ENCODE measurements at regions not wholly inside any gene's neighbourhood (a gene's known extent, or its start where the extent isn't known, plus 50 kb on each side); places are given as distances from the start of the nearest gene placed in this dataset.

GRCh38 chr7:156006024-156006423 is 193.8 kb upstream of the SHH start:
- DNase-seq = no peak
- CTCF ChIA-PET = no interaction called here
- POLR2A ChIA-PET = no interaction called here
- no peaks in the 10 kb centered on the region for H3K4me1 Mint-ChIP-seq
- H3K9me3 ChIP-seq (ENCODE audit: low read length) = no peaks in the 10 kb centered on the region
- H3K9me3 Mint-ChIP-seq = peaks cover 0 to 17% (median 6%) of the 10 kb centered on the region in 5 donors
- peaks cover 0 to 4% of the 10 kb centered on the region in 2 donors for H3K27me3 Mint-ChIP-seq
- H3K36me3 ChIP-seq (ENCODE audit: insufficient read depth, low read length) = no peaks in the 10 kb centered on the region
- no peak overlapping the region for H3K27ac ChIP-seq (ENCODE audit: low read depth, low read length)
- H3K4me3 ChIP-seq (ENCODE audit: low read length) = no peak overlapping the region
- H3K4me3 Mint-ChIP-seq = no peak overlapping the region
- H3K27me3 ChIP-seq (ENCODE audit: insufficient read depth, low read length, poor library complexity, severe bottlenecking) = no peaks in the 10 kb centered on the region
- no peak overlapping the region for H3K27ac Mint-ChIP-seq
- no peaks in the 10 kb centered on the region for H3K36me3 Mint-ChIP-seq
- H3K4me1 ChIP-seq (ENCODE audit: insufficient read depth, low read length) = no peaks in the 10 kb centered on the region

- ChIA-PET CTCF (no interaction called here), POLR2A (no interaction called here)
- Histone ChIP-seq H3K27me3 (ENCODE audit: insufficient read depth, low read length, poor library complexity, severe bottlenecking) (no peaks in the 10 kb centered on the region), H3K27ac (ENCODE audit: low read depth, low read length) (no peak overlapping the region), H3K4me1 (ENCODE audit: insufficient read depth, low read length) (no peaks in the 10 kb centered on the region), H3K9me3 (ENCODE audit: low read length) (no peaks in the 10 kb centered on the region), H3K4me3 (ENCODE audit: low read length) (no peak overlapping the region), H3K36me3 (ENCODE audit: insufficient read depth, low read length) (no peaks in the 10 kb centered on the region)
- peaks cover 4% of the 10 kb centered on the region in 2 donors for H3K27me3 Mint-ChIP-seq
- DNase-seq = no peak
- H3K4me1 Mint-ChIP-seq = no peaks in the 10 kb centered on the region
- no peak overlapping the region for H3K27ac Mint-ChIP-seq
- H3K4me3 Mint-ChIP-seq = no peak overlapping the region
- H3K9me3 Mint-ChIP-seq = peaks cover 0 to 13% (median 6%) of the 10 kb centered on the region in 5 donors
- H3K36me3 Mint-ChIP-seq = no peaks in the 10 kb centered on the region
Observed at GRCh38 chr7:156005202-156005691, 193.0 kb upstream of the SHH start.

GRCh38 chr7:156004265-156005201 is 192.3 kb upstream of the SHH start:
- CTCF ChIA-PET = no interaction called here
- DNase-seq = no peak
- Histone ChIP-seq H3K4me3 (ENCODE audit: low read length) (no peak overlapping the region), H3K27me3 (ENCODE audit: insufficient read depth, low read length, poor library complexity, severe bottlenecking) (no peaks in the 10 kb centered on the region), H3K27ac (ENCODE audit: low read depth, low read length) (no peak overlapping the region), H3K4me1 (ENCODE audit: insufficient read depth, low read length) (no peaks in the 10 kb centered on the region), H3K36me3 (ENCODE audit: insufficient read depth, low read length) (no peaks in the 10 kb centered on the region), H3K9me3 (ENCODE audit: low read length) (no peaks in the 10 kb centered on the region)
- no peaks in the 10 kb centered on the region for H3K36me3 Mint-ChIP-seq
- POLR2A ChIA-PET = no interaction called here
- peaks cover 0 to 7% (median 4%) of the 10 kb centered on the region in 5 donors for H3K9me3 Mint-ChIP-seq
- H3K27me3 Mint-ChIP-seq = peaks cover 5 to 6% of the 10 kb centered on the region in 2 donors
- H3K27ac Mint-ChIP-seq = no peak overlapping the region
- no peaks in the 10 kb centered on the region for H3K4me1 Mint-ChIP-seq
- H3K4me3 Mint-ChIP-seq = no peak overlapping the region

GRCh38 chr7:156003220-156004162 is 191.2 kb upstream of the SHH start:
- H3K27ac ChIP-seq (ENCODE audit: low read depth, low read length) = no peak overlapping the region
- Mint-ChIP-seq H3K4me1 (peaks cover 0 to 1% (median 0%) of the 10 kb centered on the region in 3 donors), H3K9me3 (peaks cover 0 to 6% (median 0%) of the 10 kb centered on the region in 5 donors), H3K4me3 (no peak overlapping the region), H3K27me3 (peaks cover 4 to 6% of the 10 kb centered on the region in 2 donors), H3K36me3 (no peaks in the 10 kb centered on the region), H3K27ac (no peak overlapping the region)
- no peaks in the 10 kb centered on the region for H3K27me3 ChIP-seq (ENCODE audit: insufficient read depth, low read length, poor library complexity, severe bottlenecking)
- no peaks in the 10 kb centered on the region for H3K9me3 ChIP-seq (ENCODE audit: low read length)
- POLR2A ChIA-PET = no interaction called here
- DNase-seq = no peak
- no peaks in the 10 kb centered on the region for H3K36me3 ChIP-seq (ENCODE audit: insufficient read depth, low read length)
- no peak overlapping the region for H3K4me3 ChIP-seq (ENCODE audit: low read length)
- no peaks in the 10 kb centered on the region for H3K4me1 ChIP-seq (ENCODE audit: insufficient read depth, low read length)
- CTCF ChIA-PET = no interaction called here

- ChIA-PET POLR2A (no interaction called here), CTCF (no interaction called here)
- no peaks in the 10 kb centered on the region for H3K36me3 ChIP-seq (ENCODE audit: insufficient read depth, low read length)
- H3K9me3 ChIP-seq (ENCODE audit: low read length) = no peaks in the 10 kb centered on the region
- H3K27me3 ChIP-seq (ENCODE audit: insufficient read depth, low read length, poor library complexity, severe bottlenecking) = no peaks in the 10 kb centered on the region
- peak overlapping the region in 1 of 8 donors; percentile 15 for H3K27ac Mint-ChIP-seq
- peaks cover 7% of the 10 kb centered on the region for H3K4me1 ChIP-seq (ENCODE audit: insufficient read depth, low read length)
- peaks cover 4 to 6% of the 10 kb centered on the region in 2 donors for H3K27me3 Mint-ChIP-seq
- H3K36me3 Mint-ChIP-seq = no peaks in the 10 kb centered on the region
- no peak for DNase-seq
- peaks cover 2 to 11% (median 5%) of the 10 kb centered on the region in 3 donors for H3K4me1 Mint-ChIP-seq
- peaks cover 0 to 4% (median 0%) of the 10 kb centered on the region in 5 donors for H3K9me3 Mint-ChIP-seq
- H3K27ac ChIP-seq (ENCODE audit: low read depth, low read length) = no peak overlapping the region
- no peak overlapping the region for H3K4me3 ChIP-seq (ENCODE audit: low read length)
- no peak overlapping the region for H3K4me3 Mint-ChIP-seq
Observed at GRCh38 chr7:156002362-156003066, 190.3 kb upstream of the SHH start.

GRCh38 chr7:156001496-156002260 is 189.4 kb upstream of the SHH start:
- Histone ChIP-seq H3K27me3 (ENCODE audit: insufficient read depth, low read length, poor library complexity, severe bottlenecking) (no peaks in the 10 kb centered on the region), H3K4me3 (ENCODE audit: low read length) (no peak overlapping the region), H3K9me3 (ENCODE audit: low read length) (no peaks in the 10 kb centered on the region), H3K4me1 (ENCODE audit: insufficient read depth, low read length) (peaks cover 7% of the 10 kb centered on the region), H3K36me3 (ENCODE audit: insufficient read depth, low read length) (no peaks in the 10 kb centered on the region), H3K27ac (ENCODE audit: low read depth, low read length) (no peak overlapping the region)
- Mint-ChIP-seq H3K4me1 (peaks cover 8 to 20% (median 13%) of the 10 kb centered on the region in 3 donors), H3K36me3 (no peaks in the 10 kb centered on the region), H3K9me3 (peaks cover 0 to 1% (median 0%) of the 10 kb centered on the region in 5 donors), H3K4me3 (no peak overlapping the region), H3K27ac (no peak overlapping the region), H3K27me3 (peaks cover 6 to 13% of the 10 kb centered on the region in 2 donors)
- CTCF ChIA-PET = no interaction called here
- DNase-seq = no peak
- POLR2A ChIA-PET = no interaction called here

GRCh38 chr7:156000601-156001396 is 188.5 kb upstream of the SHH start:
- Histone ChIP-seq H3K36me3 (ENCODE audit: insufficient read depth, low read length) (no peaks in the 10 kb centered on the region), H3K4me3 (ENCODE audit: low read length) (no peak overlapping the region), H3K27me3 (ENCODE audit: insufficient read depth, low read length, poor library complexity, severe bottlenecking) (no peaks in the 10 kb centered on the region), H3K4me1 (ENCODE audit: insufficient read depth, low read length) (peaks cover 7% of the 10 kb centered on the region), H3K27ac (ENCODE audit: low read depth, low read length) (no peak overlapping the region), H3K9me3 (ENCODE audit: low read length) (no peaks in the 10 kb centered on the region)
- H3K4me1 Mint-ChIP-seq = peaks cover 8 to 20% (median 13%) of the 10 kb centered on the region in 3 donors
- H3K4me3 Mint-ChIP-seq = peak overlapping the region in 1 of 7 donors; percentile 40
- ChIA-PET POLR2A (no interaction called here), CTCF (no interaction called here)
- no peak overlapping the region for H3K27ac Mint-ChIP-seq
- no peaks in the 10 kb centered on the region for H3K36me3 Mint-ChIP-seq
- H3K9me3 Mint-ChIP-seq = peaks cover 0 to 1% (median 0%) of the 10 kb centered on the region in 5 donors
- peaks cover 7 to 13% of the 10 kb centered on the region in 2 donors for H3K27me3 Mint-ChIP-seq
- DNase-seq = no peak

Measured in CD8-positive, alpha-beta memory T cell (primary cell).